Hindlimb muscle (tissue), 1 donor: ENCODE measurements at regions not wholly inside any gene's neighbourhood (a gene's known extent, or its start where the extent isn't known, plus 50 kb on each side); places are given as distances from the start of the nearest gene placed in this dataset.

Experiments used
- DNase-seq: peaks from one replicate; pipeline ENCODE4 v3.0.0-alpha.2; 2013

DNA sequence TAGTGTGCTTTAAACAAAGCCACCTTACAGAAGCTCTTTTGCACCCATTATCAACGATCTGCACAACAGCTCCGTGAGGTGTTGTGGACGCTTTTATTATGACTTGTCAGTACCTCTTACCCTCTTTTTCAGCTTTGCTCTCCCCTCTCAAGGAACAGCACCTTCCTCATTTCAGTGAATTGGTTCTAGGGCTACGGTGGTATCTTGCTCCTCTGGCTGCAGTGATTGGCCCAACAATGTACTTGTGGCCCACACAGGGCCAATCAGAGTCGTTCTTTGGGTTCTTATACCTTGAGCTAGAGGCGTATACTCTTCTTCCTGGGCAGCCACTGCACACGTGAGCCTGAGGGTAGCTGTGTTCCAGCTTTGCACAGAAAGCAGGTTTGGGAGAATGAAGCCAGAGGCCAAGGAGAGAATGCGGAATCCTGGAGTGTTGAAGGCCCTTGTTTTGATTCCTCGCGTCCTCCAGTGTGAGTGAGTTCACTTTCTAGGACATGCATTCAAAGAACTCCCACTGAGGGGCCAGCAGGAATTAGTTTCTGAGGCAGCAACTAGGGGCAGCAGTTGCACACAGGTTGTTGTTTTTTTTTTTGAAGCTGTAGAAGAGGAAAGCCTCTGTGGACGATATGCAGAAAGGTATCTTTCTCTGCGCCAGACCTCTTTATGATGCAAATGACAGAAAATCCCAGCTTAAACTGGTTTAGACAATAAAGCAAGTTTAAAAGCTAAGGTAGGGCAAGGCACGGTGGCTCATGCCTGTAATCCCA lies 49.8 kb upstream of the PDZD8 start:
- no peak for DNase-seq
